PFSK-1 (cell line): ENCODE measurements at regions not wholly inside any gene's neighbourhood (a gene's known extent, or its start where the extent isn't known, plus 50 kb on each side); places are given as distances from the start of the nearest gene placed in this dataset.

Experiments used
- FOXP2 ChIP-seq: optimal IDR thresholded peaks from 2 replicates; pipeline ENCODE3; 2011; ENCODE audit warnings: borderline replicate concordance, control low read depth, inconsistent platforms; ENCODE audit not compliant: insufficient read depth; ENCODE audit errors: extremely low read length, extremely low read depth
- POLR2AphosphoS5 ChIP-seq: IDR thresholded peaks from 2 replicates; pipeline ENCODE4 v1.6.1; 2012; ENCODE audit warnings: low read depth, mild to moderate bottlenecking, control low read depth, low read length, moderate library complexity
- REST ChIP-seq, 2 experiments: IDR thresholded peaks; 2 replicates each; pipeline versions ENCODE4 v1.6.1 to v1.8.0; 2011 to 2012; ENCODE audit warnings: low read depth in 2 of 2, low read length in 2 of 2, control low read depth in 1 of 2, inconsistent platforms in 1 of 2, mild to moderate bottlenecking in 1 of 2, moderate library complexity in 1 of 2; ENCODE audit not compliant: insufficient read depth in 1 of 2
- SIN3A ChIP-seq: IDR thresholded peaks from 2 replicates; pipeline ENCODE4 v1.6.1; 2012; ENCODE audit warnings: mild to moderate bottlenecking, low read length, moderate library complexity, borderline replicate concordance; ENCODE audit not compliant: insufficient read depth
- TAF1 ChIP-seq: IDR thresholded peaks from 2 replicates; pipeline ENCODE4 v1.6.1; 2012; ENCODE audit warnings: low read length, control low read depth, borderline replicate concordance; ENCODE audit not compliant: insufficient read depth

GRCh38 chr7:17467386-17467945, 169.0 kb downstream of the AHR start:
- no peak for TF ChIP-seq TAF1
- TF ChIP-seq SIN3A, result no peak
- TF ChIP-seq FOXP2, result no peak
- TF ChIP-seq REST (IDR thresholded peaks at IDR 0.05; ENCODE audit: insufficient read depth in 1 of 2, low read depth in 2 of 2, low read length in 2 of 2), result no peak
- TF ChIP-seq POLR2AphosphoS5, result no peak

- TF ChIP-seq FOXP2, result no peak
- TF ChIP-seq TAF1, result no peak
- TF ChIP-seq REST (IDR thresholded peaks at IDR 0.05; ENCODE audit: insufficient read depth in 1 of 2, low read depth in 2 of 2, low read length in 2 of 2), result no peak
- TF ChIP-seq POLR2AphosphoS5, result no peak
- no peak for TF ChIP-seq SIN3A
Measured at GRCh38 chr7:17471325-17471724, 172.9 kb downstream of the AHR start.

- TF ChIP-seq POLR2AphosphoS5 (no peak), SIN3A (no peak), FOXP2 (no peak), TAF1 (no peak), REST (IDR thresholded peaks at IDR 0.05; ENCODE audit: insufficient read depth in 1 of 2, low read depth in 2 of 2, low read length in 2 of 2) (no peak)
Measured at GRCh38 chr7:17472518-17472917, 174.1 kb downstream of the AHR start.

- TF ChIP-seq TAF1, result no peak
Measured at GRCh38 chr7:17472939-17473338, 174.5 kb downstream of the AHR start.

GRCh38 chr7:17474724-17475344, 176.4 kb downstream of the AHR start:
- TF ChIP-seq SIN3A, result no peak
- TF ChIP-seq POLR2AphosphoS5, result no peak
- no peak for TF ChIP-seq TAF1
- no peak for TF ChIP-seq REST (IDR thresholded peaks at IDR 0.05; ENCODE audit: insufficient read depth in 1 of 2, low read depth in 2 of 2, low read length in 2 of 2)
- no peak for TF ChIP-seq FOXP2
